A673 (cell line): ENCODE measurements at regions not wholly inside any gene's neighbourhood (a gene's known extent, or its start where the extent isn't known, plus 50 kb on each side); places are given as distances from the start of the nearest gene placed in this dataset.

Experiments
- EZH2 ChIP-seq: fragments of 200-600 bp; sonication (generic); IDR thresholded peaks from 2 replicates; pipeline ENCODE4 v1.6.1; 2017; ENCODE audit warnings: borderline replicate concordance, low read depth, mild to moderate bottlenecking, mixed read lengths, antibody characterized with exemption, low read length; ENCODE audit not compliant: poor library complexity, severe bottlenecking
- TF ChIP-seq, protein P1 (sequence below): fragments of 300-800, 200-600 bp; sonication (generic); conservative IDR thresholded peaks from 2 replicates; pipeline ENCODE4 v1.5.1; 2017; ENCODE audit warnings: low read depth, mild to moderate bottlenecking, antibody characterized with exemption, low read length, moderate library complexity, mixed read lengths

DNA sequence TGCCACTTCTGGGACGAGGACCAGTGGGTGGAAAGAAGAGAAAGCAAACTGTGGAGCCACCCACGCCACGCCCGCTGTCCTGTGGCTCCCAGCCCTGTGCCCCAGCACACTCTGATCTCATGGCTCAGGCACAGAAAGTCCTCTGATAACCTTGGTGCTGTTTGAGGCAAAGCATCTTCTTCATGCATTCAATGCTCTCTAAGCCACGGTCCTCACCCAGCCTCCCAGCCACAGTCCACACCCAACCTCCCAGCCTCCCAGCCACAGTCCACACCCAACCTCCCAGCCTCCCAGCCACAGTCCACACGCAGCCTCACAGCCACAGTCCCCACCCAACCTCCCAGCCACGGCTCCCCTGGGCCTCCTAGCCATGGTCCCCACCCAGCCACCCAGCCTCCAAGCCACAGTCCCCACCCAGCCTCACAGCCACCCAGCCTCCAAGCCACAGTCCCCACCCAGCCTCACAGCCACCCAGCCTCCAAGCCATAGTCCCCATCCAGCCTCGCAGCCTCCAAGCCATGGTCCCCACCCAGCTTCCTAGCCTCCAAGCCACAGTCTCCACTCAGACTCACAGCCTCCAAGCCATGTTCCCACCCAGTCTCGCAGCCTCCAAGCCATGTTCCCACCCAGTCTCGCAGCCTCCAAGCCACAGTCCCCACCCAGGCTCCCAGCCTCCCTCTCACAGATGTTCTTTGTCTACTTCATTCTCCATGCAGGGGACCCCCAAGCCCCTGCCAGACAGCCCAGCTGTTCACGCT is 74.9 kb downstream of the SOX1 start:
- TF ChIP-seq, protein P1, sequence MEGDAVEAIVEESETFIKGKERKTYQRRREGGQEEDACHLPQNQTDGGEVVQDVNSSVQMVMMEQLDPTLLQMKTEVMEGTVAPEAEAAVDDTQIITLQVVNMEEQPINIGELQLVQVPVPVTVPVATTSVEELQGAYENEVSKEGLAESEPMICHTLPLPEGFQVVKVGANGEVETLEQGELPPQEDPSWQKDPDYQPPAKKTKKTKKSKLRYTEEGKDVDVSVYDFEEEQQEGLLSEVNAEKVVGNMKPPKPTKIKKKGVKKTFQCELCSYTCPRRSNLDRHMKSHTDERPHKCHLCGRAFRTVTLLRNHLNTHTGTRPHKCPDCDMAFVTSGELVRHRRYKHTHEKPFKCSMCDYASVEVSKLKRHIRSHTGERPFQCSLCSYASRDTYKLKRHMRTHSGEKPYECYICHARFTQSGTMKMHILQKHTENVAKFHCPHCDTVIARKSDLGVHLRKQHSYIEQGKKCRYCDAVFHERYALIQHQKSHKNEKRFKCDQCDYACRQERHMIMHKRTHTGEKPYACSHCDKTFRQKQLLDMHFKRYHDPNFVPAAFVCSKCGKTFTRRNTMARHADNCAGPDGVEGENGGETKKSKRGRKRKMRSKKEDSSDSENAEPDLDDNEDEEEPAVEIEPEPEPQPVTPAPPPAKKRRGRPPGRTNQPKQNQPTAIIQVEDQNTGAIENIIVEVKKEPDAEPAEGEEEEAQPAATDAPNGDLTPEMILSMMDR, result no peak
- TF ChIP-seq EZH2, result no peak
